GM18498 (cell line): ENCODE measurements at regions not wholly inside any gene's neighbourhood (a gene's known extent, or its start where the extent isn't known, plus 50 kb on each side); places are given as distances from the start of the nearest gene placed in this dataset.

Experiments
- ATAC-seq: cut with Tn5 transposase; IDR thresholded peaks from one replicate; pipeline ENCODE4 v1.9.1; 2021; ENCODE audit warnings: mild to moderate bottlenecking, moderate library complexity; ENCODE audit not compliant: unreplicated experiment

GRCh38 chr12:102540815-102541385 lies 60.5 kb upstream of the IGF1 start:
- no peak for ATAC-seq

- no peak for ATAC-seq
Observed at GRCh38 chr12:102539651-102540553, 59.5 kb upstream of the IGF1 start.

GRCh38 chr12:102535306-102535705 lies 54.9 kb upstream of the IGF1 start:
- no peak for ATAC-seq

- no peak for ATAC-seq
Observed at GRCh38 chr12:102534899-102535298, 54.5 kb upstream of the IGF1 start.

GRCh38 chr12:102533483-102534215 lies 53.3 kb upstream of the IGF1 start:
- ATAC-seq: no peak
